HG02938 (cell line): ENCODE measurements at regions not wholly inside any gene's neighbourhood (a gene's known extent, or its start where the extent isn't known, plus 50 kb on each side); places are given as distances from the start of the nearest gene placed in this dataset.

Experiments
- ATAC-seq: cut with Tn5 transposase; IDR thresholded peaks from one replicate; pipeline ENCODE4 v1.9.1; 2021; ENCODE audit warnings: mild to moderate bottlenecking, moderate library complexity; ENCODE audit not compliant: unreplicated experiment

GRCh38 chr5:57695706-57696388 is 213.2 kb upstream of the ACTBL2 start:
- ATAC-seq, result no peak

GRCh38 chr5:57695179-57695578 is 212.6 kb upstream of the ACTBL2 start:
- no peak for ATAC-seq

- ATAC-seq, result no peak
Observed at GRCh38 chr5:57693488-57694305, 211.1 kb upstream of the ACTBL2 start.

GRCh38 chr5:57692582-57693487 is 210.2 kb upstream of the ACTBL2 start:
- no peak for ATAC-seq

- no peak for ATAC-seq
Observed at GRCh38 chr5:57690724-57691123, 208.1 kb upstream of the ACTBL2 start.

GRCh38 chr5:57687596-57687995 is 205.0 kb upstream of the ACTBL2 start:
- no peak for ATAC-seq

GRCh38 chr5:57685516-57686255 is 203.1 kb upstream of the ACTBL2 start:
- no peak for ATAC-seq

GRCh38 chr5:57684299-57684702 is 201.7 kb upstream of the ACTBL2 start:
- no peak for ATAC-seq

GRCh38 chr5:57683036-57683630 is 200.5 kb upstream of the ACTBL2 start:
- no peak for ATAC-seq

GRCh38 chr5:57681942-57682341 is 199.3 kb upstream of the ACTBL2 start:
- ATAC-seq, result no peak

GRCh38 chr5:57680686-57681085 is 198.1 kb upstream of the ACTBL2 start:
- ATAC-seq, result no peak

- ATAC-seq, result no peak
Observed at GRCh38 chr5:57677235-57677634, 194.6 kb upstream of the ACTBL2 start.

GRCh38 chr5:57676222-57677098 is 193.8 kb upstream of the ACTBL2 start:
- no peak for ATAC-seq

GRCh38 chr5:57675236-57675635 is 192.6 kb upstream of the ACTBL2 start:
- no peak for ATAC-seq

GRCh38 chr5:57671371-57671770 is 188.8 kb upstream of the ACTBL2 start:
- no peak for ATAC-seq

GRCh38 chr5:57666582-57666981 is 184.0 kb upstream of the ACTBL2 start:
- no peak for ATAC-seq

- ATAC-seq, result no peak
Observed at GRCh38 chr5:57665146-57665936, 182.7 kb upstream of the ACTBL2 start.

- ATAC-seq, result no peak
Observed at GRCh38 chr5:57664700-57665099, 182.1 kb upstream of the ACTBL2 start.
